PC-9 (cell line): ENCODE measurements at regions not wholly inside any gene's neighbourhood (a gene's known extent, or its start where the extent isn't known, plus 50 kb on each side); places are given as distances from the start of the nearest gene placed in this dataset.

Source experiments
- BruUV-seq: library from RNA; stranded (reverse); fragments of 400-500 nt; replicated peaks from 2 replicates; lab custom pipeline; 2021; lab: Mats Ljungman, UMichigan
- CTCF ChIA-PET: fragments of 300-600 bp; sonication (Branson Sonifier 250); formaldehyde crosslinking; loops from one replicate; lab custom pipeline; 2022; ENCODE audit warnings: antibody characterized with exemption; lab: Charles Lee
- POLR2A ChIA-PET: fragments of 300-600 bp; sonication (Branson Sonifier 250); formaldehyde crosslinking; loops from one replicate; lab custom pipeline; 2022; ENCODE audit warnings: antibody characterized with exemption; ENCODE audit not compliant: unreplicated experiment; lab: Charles Lee
- DNase-seq, 2 experiments: peaks; one replicate each; pipeline versions ENCODE4 v3.0.0 to v3.0.0-alpha.2; 2015 to 2022; ENCODE audit warnings: mixed read lengths in 1 of 2
- H2AFZ ChIP-seq: fragments of 200-600 bp; sonication (generic); 2 replicates; pipeline ENCODE4 v1.8.1; 2017; ENCODE audit warnings: antibody characterized with exemption
- H3F3A ChIP-seq: fragments of 200-600 bp; sonication (generic); 2 replicates; pipeline ENCODE4 v1.8.1; 2017; ENCODE audit warnings: antibody characterized with exemption, mild to moderate bottlenecking, low read depth; ENCODE audit not compliant: insufficient read depth
- H3K27ac ChIP-seq: fragments of 200-600 bp; sonication (generic); 2 replicates; pipeline ENCODE4 v1.6.1; 2016; ENCODE audit warnings: mixed run types
- H3K27me3 ChIP-seq: fragments of 200-600 bp; sonication (generic); 2 replicates; pipeline ENCODE4 v1.6.1; 2016; ENCODE audit warnings: low read depth, mixed run types; ENCODE audit not compliant: insufficient read depth
- H3K36me3 ChIP-seq: fragments of 200-600 bp; sonication (generic); 2 replicates; pipeline ENCODE4 v1.6.1; 2016; ENCODE audit warnings: low read depth, mixed run types
- H3K4me1 ChIP-seq: fragments of 200-600 bp; sonication (generic); replicated peaks from 2 replicates; pipeline ENCODE4 v1.6.1; 2016; ENCODE audit warnings: mixed run types; ENCODE audit not compliant: insufficient read depth
- H3K4me2 ChIP-seq: fragments of 200-600 bp; sonication (generic); 2 replicates; pipeline ENCODE4 v1.6.1; 2017; ENCODE audit warnings: mixed run types
- H3K4me3 ChIP-seq: fragments of 200-600 bp; sonication (generic); 2 replicates; pipeline ENCODE4 v1.6.1; 2016; ENCODE audit warnings: mixed run types
- H3K79me2 ChIP-seq: fragments of 200-600 bp; sonication (generic); 2 replicates; pipeline ENCODE4 v1.6.1; 2017; ENCODE audit warnings: low read depth, mixed run types
- H3K9me2 ChIP-seq: fragments of 200-600 bp; sonication (generic); 2 replicates; pipeline ENCODE4 v1.8.1; 2017; ENCODE audit warnings: mild to moderate bottlenecking; ENCODE audit not compliant: insufficient read depth
- H3K9me3 ChIP-seq: fragments of 200-600 bp; sonication (generic); 2 replicates; pipeline ENCODE4 v1.8.1; 2016; ENCODE audit warnings: low read depth; ENCODE audit not compliant: insufficient read depth
- H4K20me1 ChIP-seq: fragments of 200-600 bp; sonication (generic); 2 replicates; pipeline ENCODE4 v1.8.1; 2017; ENCODE audit not compliant: insufficient read depth
- CTCF ChIP-seq: fragments of 200-600 bp; sonication (generic); conservative IDR thresholded peaks from 2 replicates; pipeline ENCODE4 v1.6.1; 2017; ENCODE audit warnings: mixed run types, antibody characterized with exemption, mild to moderate bottlenecking, moderate library complexity
- EZH2 ChIP-seq: fragments of 200-600 bp; sonication (generic); IDR thresholded peaks from 2 replicates; pipeline ENCODE4 v1.8.0; 2017; ENCODE audit warnings: antibody characterized with exemption, low read depth
- intact Hi-C: fragments of 100-400 bp; cut with micrococcal nuclease; formaldehyde crosslinking; loops from one replicate; pipeline ENCODE4 v1.10.0; 2022; ENCODE audit not compliant: unreplicated experiment

- Histone ChIP-seq H3K4me1 (no peaks in the 10 kb centered on the region), H3K9me3 (peaks cover 16% of the 10 kb centered on the region; the same call in 1 of the 2 replicates), H3K27me3 (no peaks in the 10 kb centered on the region), H3K4me3 (no peak overlapping the region), H3K27ac (no peak overlapping the region), H3K9me2 (no peaks in the 10 kb centered on the region), H2AFZ (no peak overlapping the region), H3F3A (no peaks in the 10 kb centered on the region), H3K36me3 (no peaks in the 10 kb centered on the region), H3K79me2 (no peaks in the 10 kb centered on the region), H3K4me2 (no peak overlapping the region), H4K20me1 (no peaks in the 10 kb centered on the region)
- DNase-seq = no peak
- CTCF ChIA-PET = no interaction called here
- intact Hi-C loops = no loop called here
- no peak for TF ChIP-seq EZH2
- no peak for TF ChIP-seq CTCF
- BruUV-seq = no TSS peak
- POLR2A ChIA-PET = no interaction called here
These were observed 689.1 kb upstream of the MARCKS start for GRCh38 chr6:113168057-113168456.

GRCh38 chr6:113169484-113169883 is 687.7 kb upstream of the MARCKS start:
- H3K36me3 ChIP-seq = no peaks in the 10 kb centered on the region
- H3K79me2 ChIP-seq = no peaks in the 10 kb centered on the region
- no peaks in the 10 kb centered on the region for H3K27me3 ChIP-seq
- H3K9me2 ChIP-seq = no peaks in the 10 kb centered on the region
- ChIA-PET POLR2A (no interaction called here), CTCF (no interaction called here)
- no peak overlapping the region for H3K27ac ChIP-seq
- no peaks in the 10 kb centered on the region for H3F3A ChIP-seq
- no peak overlapping the region for H3K4me3 ChIP-seq
- no peak overlapping the region for H3K4me2 ChIP-seq
- no peak overlapping the region for H2AFZ ChIP-seq
- H3K9me3 ChIP-seq = peaks cover 17% of the 10 kb centered on the region; the same call in 1 of the 2 replicates
- no peak for DNase-seq
- intact Hi-C loops = no loop called here
- no peaks in the 10 kb centered on the region for H4K20me1 ChIP-seq
- H3K4me1 ChIP-seq = no peaks in the 10 kb centered on the region
- TF ChIP-seq EZH2 = no peak
- TF ChIP-seq CTCF = no peak
- no TSS peak for BruUV-seq

- Histone ChIP-seq H3K9me2 (no peaks in the 10 kb centered on the region), H3K79me2 (no peaks in the 10 kb centered on the region), H3K9me3 (peaks cover 17% of the 10 kb centered on the region; the same call in 1 of the 2 replicates), H3F3A (no peaks in the 10 kb centered on the region), H4K20me1 (no peaks in the 10 kb centered on the region), H3K4me2 (no peak overlapping the region), H3K4me1 (no peaks in the 10 kb centered on the region), H3K27ac (no peak overlapping the region), H2AFZ (no peak overlapping the region), H3K4me3 (no peak overlapping the region), H3K36me3 (no peaks in the 10 kb centered on the region), H3K27me3 (no peaks in the 10 kb centered on the region)
- POLR2A ChIA-PET = no interaction called here
- CTCF ChIA-PET = no interaction called here
- no TSS peak for BruUV-seq
- DNase-seq = no peak
- TF ChIP-seq CTCF (no peak), EZH2 (no peak)
- intact Hi-C loops = no loop called here
These were observed 686.7 kb upstream of the MARCKS start for GRCh38 chr6:113170454-113170853.
